Neuron (in vitro differentiated cells): ENCODE measurements at regions not wholly inside any gene's neighbourhood (a gene's known extent, or its start where the extent isn't known, plus 50 kb on each side); places are given as distances from the start of the nearest gene placed in this dataset.

Experiments used
- H2AFZ ChIP-seq: one replicate; pipeline ENCODE4 v1.6.1; 2013; ENCODE audit warnings: low read depth, mild to moderate bottlenecking, inconsistent platforms, low read length, moderate library complexity
- H3K27me3 ChIP-seq: one replicate; pipeline ENCODE4 v1.6.1; 2013; ENCODE audit warnings: low read length; ENCODE audit not compliant: insufficient read depth
- H3K36me3 ChIP-seq: one replicate; pipeline ENCODE4 v1.6.1; 2013; ENCODE audit warnings: low read length; ENCODE audit not compliant: insufficient read depth
- H3K4me1 ChIP-seq: one replicate; pipeline ENCODE4 v1.6.1; 2013; ENCODE audit warnings: low read length; ENCODE audit not compliant: insufficient read depth
- H3K4me3 ChIP-seq: 2 replicates; pipeline ENCODE4 v1.5.1; 2013; ENCODE audit warnings: mild to moderate bottlenecking, low read length, moderate library complexity
- H3K9me3 ChIP-seq: one replicate; pipeline ENCODE4 v1.6.1; 2013; ENCODE audit warnings: low read length

GRCh38 chr13:50670272-50670671 lies 173.2 kb downstream of the DLEU7 start:
- no peaks in the 10 kb centered on the region for H3K36me3 ChIP-seq
- H3K9me3 ChIP-seq: no peaks in the 10 kb centered on the region
- H2AFZ ChIP-seq: no peak overlapping the region
- H3K4me3 ChIP-seq: no peak overlapping the region
- no peaks in the 10 kb centered on the region for H3K27me3 ChIP-seq
- H3K4me1 ChIP-seq: no peaks in the 10 kb centered on the region

GRCh38 chr13:50670847-50671496 lies 172.5 kb downstream of the DLEU7 start:
- Histone ChIP-seq H3K4me1 (no peaks in the 10 kb centered on the region), H3K9me3 (no peaks in the 10 kb centered on the region), H2AFZ (no peak overlapping the region), H3K36me3 (no peaks in the 10 kb centered on the region), H3K4me3 (no peak overlapping the region), H3K27me3 (no peaks in the 10 kb centered on the region)

GRCh38 chr13:50671497-50671850 lies 172.0 kb downstream of the DLEU7 start:
- no peaks in the 10 kb centered on the region for H3K36me3 ChIP-seq
- no peak overlapping the region for H3K4me3 ChIP-seq
- H3K27me3 ChIP-seq: no peaks in the 10 kb centered on the region
- H3K4me1 ChIP-seq: no peaks in the 10 kb centered on the region
- H3K9me3 ChIP-seq: no peaks in the 10 kb centered on the region
- no peak overlapping the region for H2AFZ ChIP-seq

- Histone ChIP-seq H3K27me3 (no peaks in the 10 kb centered on the region), H3K4me3 (no peak overlapping the region), H2AFZ (no peak overlapping the region), H3K9me3 (no peaks in the 10 kb centered on the region), H3K36me3 (no peaks in the 10 kb centered on the region), H3K4me1 (no peaks in the 10 kb centered on the region)
Measured at GRCh38 chr13:50672025-50672424, 171.5 kb downstream of the DLEU7 start.

GRCh38 chr13:50675651-50676050 lies 167.8 kb downstream of the DLEU7 start:
- Histone ChIP-seq H3K27me3 (no peaks in the 10 kb centered on the region), H3K9me3 (no peaks in the 10 kb centered on the region), H3K4me3 (no peak overlapping the region), H3K4me1 (peaks cover 6% of the 10 kb centered on the region), H3K36me3 (no peaks in the 10 kb centered on the region), H2AFZ (no peak overlapping the region)

- H3K4me1 ChIP-seq: peaks cover 6% of the 10 kb centered on the region
- H3K4me3 ChIP-seq: no peak overlapping the region
- no peaks in the 10 kb centered on the region for H3K27me3 ChIP-seq
- H3K9me3 ChIP-seq: no peaks in the 10 kb centered on the region
- H2AFZ ChIP-seq: no peak overlapping the region
- no peaks in the 10 kb centered on the region for H3K36me3 ChIP-seq
Measured at GRCh38 chr13:50676602-50677001, 166.9 kb downstream of the DLEU7 start.

GRCh38 chr13:50677258-50677657 lies 166.2 kb downstream of the DLEU7 start:
- no peaks in the 10 kb centered on the region for H3K36me3 ChIP-seq
- H3K4me3 ChIP-seq: no peak overlapping the region
- H3K27me3 ChIP-seq: no peaks in the 10 kb centered on the region
- no peaks in the 10 kb centered on the region for H3K9me3 ChIP-seq
- peaks cover 6% of the 10 kb centered on the region for H3K4me1 ChIP-seq
- no peak overlapping the region for H2AFZ ChIP-seq

GRCh38 chr13:50677687-50678463 lies 165.6 kb downstream of the DLEU7 start:
- Histone ChIP-seq H3K4me1 (peaks cover 7% of the 10 kb centered on the region), H3K9me3 (no peaks in the 10 kb centered on the region), H3K4me3 (no peak overlapping the region), H2AFZ (no peak overlapping the region), H3K27me3 (no peaks in the 10 kb centered on the region), H3K36me3 (no peaks in the 10 kb centered on the region)

- Histone ChIP-seq H3K4me1 (peaks cover 10% of the 10 kb centered on the region), H2AFZ (no peak overlapping the region), H3K4me3 (no peak overlapping the region), H3K36me3 (no peaks in the 10 kb centered on the region), H3K27me3 (no peaks in the 10 kb centered on the region), H3K9me3 (no peaks in the 10 kb centered on the region)
Measured at GRCh38 chr13:50678464-50679162, 164.9 kb downstream of the DLEU7 start.

- no peak overlapping the region for H2AFZ ChIP-seq
- no peaks in the 10 kb centered on the region for H3K9me3 ChIP-seq
- H3K4me1 ChIP-seq: peaks cover 10% of the 10 kb centered on the region
- no peaks in the 10 kb centered on the region for H3K27me3 ChIP-seq
- H3K36me3 ChIP-seq: no peaks in the 10 kb centered on the region
- no peak overlapping the region for H3K4me3 ChIP-seq
Measured at GRCh38 chr13:50679321-50679720, 164.2 kb downstream of the DLEU7 start.

- H3K9me3 ChIP-seq: no peaks in the 10 kb centered on the region
- H2AFZ ChIP-seq: no peak overlapping the region
- no peaks in the 10 kb centered on the region for H3K36me3 ChIP-seq
- H3K4me3 ChIP-seq: no peak overlapping the region
- peaks cover 10% of the 10 kb centered on the region for H3K4me1 ChIP-seq
- H3K27me3 ChIP-seq: no peaks in the 10 kb centered on the region
Measured at GRCh38 chr13:50682002-50682401, 161.5 kb downstream of the DLEU7 start.

GRCh38 chr13:50682966-50683365 lies 160.5 kb downstream of the DLEU7 start:
- Histone ChIP-seq H3K4me3 (no peak overlapping the region), H3K9me3 (no peaks in the 10 kb centered on the region), H2AFZ (no peak overlapping the region), H3K4me1 (peaks cover 8% of the 10 kb centered on the region), H3K27me3 (no peaks in the 10 kb centered on the region), H3K36me3 (no peaks in the 10 kb centered on the region)

- no peaks in the 10 kb centered on the region for H3K27me3 ChIP-seq
- H3K36me3 ChIP-seq: no peaks in the 10 kb centered on the region
- H3K4me3 ChIP-seq: no peak overlapping the region
- no peaks in the 10 kb centered on the region for H3K9me3 ChIP-seq
- H2AFZ ChIP-seq: no peak overlapping the region
- H3K4me1 ChIP-seq: peaks cover 4% of the 10 kb centered on the region
Measured at GRCh38 chr13:50684366-50684765, 159.1 kb downstream of the DLEU7 start.
